GM23338 (cell line): ENCODE measurements at regions not wholly inside any gene's neighbourhood (a gene's known extent, or its start where the extent isn't known, plus 50 kb on each side); places are given as distances from the start of the nearest gene placed in this dataset.

Experiments
- ATAC-seq: fragments of 200-7000 bp; cut with Tn5 transposase; 3 replicates; pipeline ENCODE4 v1.9.1; 2020
- DNase-seq: peaks from one replicate; pipeline ENCODE4 v3.0.0-alpha.2; 2015; ENCODE audit warnings: low spot score
- H2AFZ ChIP-seq: fragments of 200-600 bp; sonication (generic); 2 replicates; pipeline ENCODE4 v1.8.0; 2016; ENCODE audit warnings: antibody characterized with exemption, mild to moderate bottlenecking, moderate library complexity
- H3F3A ChIP-seq: fragments of 200-600 bp; sonication (generic); replicated peaks from 2 replicates; pipeline ENCODE4 v1.8.0; 2017; ENCODE audit warnings: antibody characterized with exemption, mixed run types, low read depth
- H3K27ac ChIP-seq: fragments of 200-600 bp; sonication (generic); 2 replicates; pipeline ENCODE4 v1.6.1; 2016; ENCODE audit warnings: low read depth
- H3K27me3 ChIP-seq: fragments of 200-600 bp; sonication (generic); 2 replicates; pipeline ENCODE4 v1.8.0; 2016; ENCODE audit warnings: mild to moderate bottlenecking, mixed run types, moderate library complexity; ENCODE audit not compliant: insufficient read depth
- H3K36me3 ChIP-seq: fragments of 200-600 bp; sonication (generic); 2 replicates; pipeline ENCODE4 v1.8.0; 2016; ENCODE audit warnings: mild to moderate bottlenecking; ENCODE audit not compliant: insufficient read depth
- H3K4me1 ChIP-seq: fragments of 200-600 bp; sonication (generic); 2 replicates; pipeline ENCODE4 v1.8.0; 2016; ENCODE audit warnings: mild to moderate bottlenecking, moderate library complexity; ENCODE audit not compliant: insufficient read depth
- H3K4me2 ChIP-seq: fragments of 200-600 bp; sonication (generic); 2 replicates; pipeline ENCODE4 v1.7.1; 2017; ENCODE audit warnings: mixed run types
- H3K4me3 ChIP-seq: fragments of 200-600 bp; sonication (generic); 2 replicates; pipeline ENCODE4 v1.6.1; 2016; ENCODE audit warnings: mixed run types
- H3K79me2 ChIP-seq: fragments of 200-600 bp; sonication (generic); replicated peaks from 2 replicates; pipeline ENCODE4 v1.8.0; 2017; ENCODE audit warnings: mild to moderate bottlenecking; ENCODE audit not compliant: insufficient read depth
- H3K9me2 ChIP-seq: fragments of 200-600 bp; sonication (generic); 2 replicates; pipeline ENCODE4 v1.8.0; 2017; ENCODE audit not compliant: insufficient read depth
- H4K20me1 ChIP-seq: fragments of 200-600 bp; sonication (generic); replicated peaks from 2 replicates; pipeline ENCODE4 v1.8.0; 2017; ENCODE audit warnings: mild to moderate bottlenecking; ENCODE audit not compliant: insufficient read depth
- H3K27ac Mint-ChIP-seq: 2 replicates; pipeline ENCODE4 v1.8.0; 2020; ENCODE audit warnings: inconsistent platforms, mild to moderate bottlenecking, moderate library complexity, mixed read lengths
- H3K27me3 Mint-ChIP-seq: 3 replicates; pipeline ENCODE4 v1.8.0; 2022; ENCODE audit warnings: low read depth, mild to moderate bottlenecking, moderate library complexity, mixed read lengths, inconsistent platforms; ENCODE audit not compliant: insufficient read depth, poor library complexity
- H3K36me3 Mint-ChIP-seq: 3 replicates; pipeline ENCODE4 v1.8.0; 2021; ENCODE audit warnings: low read depth, mild to moderate bottlenecking, inconsistent platforms, moderate library complexity, mixed read lengths
- H3K4me1 Mint-ChIP-seq: 3 replicates; pipeline ENCODE4 v1.8.0; 2020; ENCODE audit warnings: mild to moderate bottlenecking, inconsistent platforms, mixed read lengths
- H3K4me3 Mint-ChIP-seq: 3 replicates; pipeline ENCODE4 v1.8.0; 2021; ENCODE audit warnings: moderate library complexity, mild to moderate bottlenecking, inconsistent platforms, mixed read lengths
- H3K9me3 Mint-ChIP-seq: 3 replicates; pipeline ENCODE4 v1.8.0; 2020; ENCODE audit warnings: moderate library complexity, mild to moderate bottlenecking, inconsistent platforms, mixed read lengths
- CREB1 ChIP-seq: fragments of 250-450 bp; sonication (Bioruptor Pico); IDR thresholded peaks from 2 replicates; pipeline ENCODE4 v1.5.0; 2020; ENCODE audit warnings: low read depth, mild to moderate bottlenecking, moderate library complexity
- CTCF ChIP-seq, 2 experiments: fragments of 200-600 bp in 1 of 2; sonication (generic) in 1 of 2; conservative IDR thresholded peaks; 2 replicates each; pipeline versions ENCODE4 v1.5.1 to v1.6.1; 2016 to 2017; ENCODE audit warnings: antibody characterized with exemption in 2 of 2, low read depth in 2 of 2, mild to moderate bottlenecking in 2 of 2, moderate library complexity in 1 of 2
- EZH2 ChIP-seq: fragments of 200-600 bp; sonication (generic); IDR thresholded peaks from one replicate; pipeline ENCODE4 v1.8.0; 2017; ENCODE audit warnings: antibody characterized with exemption, mild to moderate bottlenecking, low read depth; ENCODE audit not compliant: unreplicated experiment
- JUNB ChIP-seq: IDR thresholded peaks from one replicate; pipeline ENCODE4 v1.6.1; 2016; ENCODE audit warnings: antibody characterized with exemption; ENCODE audit not compliant: unreplicated experiment
- NANOG ChIP-seq: IDR thresholded peaks from 2 replicates; pipeline ENCODE4 v1.6.1; 2016; ENCODE audit warnings: antibody characterized with exemption, borderline replicate concordance
- POLR2AphosphoS5 ChIP-seq: IDR thresholded peaks from 2 replicates; pipeline ENCODE4 v1.6.1; 2016; ENCODE audit warnings: antibody characterized with exemption, low read depth
- REST ChIP-seq: IDR thresholded peaks from one replicate; pipeline ENCODE4 v1.6.1; 2018; ENCODE audit warnings: antibody characterized with exemption; ENCODE audit not compliant: unreplicated experiment
- STAT1 ChIP-seq: IDR thresholded peaks from one replicate; pipeline ENCODE4 v1.6.1; 2016; ENCODE audit warnings: antibody characterized with exemption; ENCODE audit not compliant: unreplicated experiment
- ZNF114 ChIP-seq: fragments of 250-450 bp; sonication (Bioruptor Pico); IDR thresholded peaks from 2 replicates; pipeline ENCODE4 v1.5.0; 2020; ENCODE audit warnings: mild to moderate bottlenecking, moderate library complexity
- ZNF331 ChIP-seq: fragments of 250-450 bp; sonication (Bioruptor Pico); IDR thresholded peaks from 2 replicates; pipeline ENCODE4 v1.5.0; 2020; ENCODE audit warnings: low read depth, mild to moderate bottlenecking, moderate library complexity
- TF ChIP-seq, protein P1 (sequence below): fragments of 250-450 bp; sonication (Bioruptor Pico); IDR thresholded peaks from 2 replicates; pipeline ENCODE4 v1.5.0; 2020; ENCODE audit warnings: mild to moderate bottlenecking, moderate library complexity

- TF ChIP-seq, protein P1, sequence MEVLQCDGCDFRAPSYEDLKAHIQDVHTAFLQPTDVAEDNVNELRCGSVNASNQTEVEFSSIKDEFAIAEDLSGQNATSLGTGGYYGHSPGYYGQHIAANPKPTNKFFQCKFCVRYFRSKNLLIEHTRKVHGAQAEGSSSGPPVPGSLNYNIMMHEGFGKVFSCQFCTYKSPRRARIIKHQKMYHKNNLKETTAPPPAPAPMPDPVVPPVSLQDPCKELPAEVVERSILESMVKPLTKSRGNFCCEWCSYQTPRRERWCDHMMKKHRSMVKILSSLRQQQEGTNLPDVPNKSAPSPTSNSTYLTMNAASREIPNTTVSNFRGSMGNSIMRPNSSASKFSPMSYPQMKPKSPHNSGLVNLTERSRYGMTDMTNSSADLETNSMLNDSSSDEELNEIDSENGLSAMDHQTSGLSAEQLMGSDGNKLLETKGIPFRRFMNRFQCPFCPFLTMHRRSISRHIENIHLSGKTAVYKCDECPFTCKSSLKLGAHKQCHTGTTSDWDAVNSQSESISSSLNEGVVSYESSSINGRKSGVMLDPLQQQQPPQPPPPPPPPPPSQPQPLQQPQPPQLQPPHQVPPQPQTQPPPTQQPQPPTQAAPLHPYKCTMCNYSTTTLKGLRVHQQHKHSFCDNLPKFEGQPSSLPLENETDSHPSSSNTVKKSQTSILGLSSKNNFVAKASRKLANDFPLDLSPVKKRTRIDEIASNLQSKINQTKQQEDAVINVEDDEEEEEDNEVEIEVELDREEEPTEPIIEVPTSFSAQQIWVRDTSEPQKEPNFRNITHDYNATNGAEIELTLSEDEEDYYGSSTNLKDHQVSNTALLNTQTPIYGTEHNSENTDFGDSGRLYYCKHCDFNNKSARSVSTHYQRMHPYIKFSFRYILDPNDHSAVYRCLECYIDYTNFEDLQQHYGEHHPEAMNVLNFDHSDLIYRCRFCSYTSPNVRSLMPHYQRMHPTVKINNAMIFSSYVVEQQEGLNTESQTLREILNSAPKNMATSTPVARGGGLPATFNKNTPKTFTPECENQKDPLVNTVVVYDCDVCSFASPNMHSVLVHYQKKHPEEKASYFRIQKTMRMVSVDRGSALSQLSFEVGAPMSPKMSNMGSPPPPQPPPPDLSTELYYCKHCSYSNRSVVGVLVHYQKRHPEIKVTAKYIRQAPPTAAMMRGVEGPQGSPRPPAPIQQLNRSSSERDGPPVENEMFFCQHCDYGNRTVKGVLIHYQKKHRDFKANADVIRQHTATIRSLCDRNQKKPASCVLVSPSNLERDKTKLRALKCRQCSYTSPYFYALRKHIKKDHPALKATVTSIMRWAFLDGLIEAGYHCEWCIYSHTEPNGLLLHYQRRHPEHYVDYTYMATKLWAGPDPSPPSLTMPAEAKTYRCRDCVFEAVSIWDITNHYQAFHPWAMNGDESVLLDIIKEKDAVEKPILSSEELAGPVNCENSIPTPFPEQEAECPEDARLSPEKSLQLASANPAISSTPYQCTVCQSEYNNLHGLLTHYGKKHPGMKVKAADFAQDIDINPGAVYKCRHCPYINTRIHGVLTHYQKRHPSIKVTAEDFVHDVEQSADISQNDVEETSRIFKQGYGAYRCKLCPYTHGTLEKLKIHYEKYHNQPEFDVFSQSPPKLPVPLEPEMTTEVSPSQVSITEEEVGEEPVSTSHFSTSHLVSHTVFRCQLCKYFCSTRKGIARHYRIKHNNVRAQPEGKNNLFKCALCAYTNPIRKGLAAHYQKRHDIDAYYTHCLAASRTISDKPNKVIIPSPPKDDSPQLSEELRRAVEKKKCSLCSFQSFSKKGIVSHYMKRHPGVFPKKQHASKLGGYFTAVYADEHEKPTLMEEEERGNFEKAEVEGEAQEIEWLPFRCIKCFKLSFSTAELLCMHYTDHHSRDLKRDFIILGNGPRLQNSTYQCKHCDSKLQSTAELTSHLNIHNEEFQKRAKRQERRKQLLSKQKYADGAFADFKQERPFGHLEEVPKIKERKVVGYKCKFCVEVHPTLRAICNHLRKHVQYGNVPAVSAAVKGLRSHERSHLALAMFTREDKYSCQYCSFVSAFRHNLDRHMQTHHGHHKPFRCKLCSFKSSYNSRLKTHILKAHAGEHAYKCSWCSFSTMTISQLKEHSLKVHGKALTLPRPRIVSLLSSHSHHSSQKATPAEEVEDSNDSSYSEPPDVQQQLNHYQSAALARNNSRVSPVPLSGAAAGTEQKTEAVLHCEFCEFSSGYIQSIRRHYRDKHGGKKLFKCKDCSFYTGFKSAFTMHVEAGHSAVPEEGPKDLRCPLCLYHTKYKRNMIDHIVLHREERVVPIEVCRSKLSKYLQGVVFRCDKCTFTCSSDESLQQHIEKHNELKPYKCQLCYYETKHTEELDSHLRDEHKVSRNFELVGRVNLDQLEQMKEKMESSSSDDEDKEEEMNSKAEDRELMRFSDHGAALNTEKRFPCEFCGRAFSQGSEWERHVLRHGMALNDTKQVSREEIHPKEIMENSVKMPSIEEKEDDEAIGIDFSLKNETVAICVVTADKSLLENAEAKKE (CRISPR knock-in tag) = no peak
Observed at GRCh38 chr2:237205561-237205971, 119.9 kb downstream of the COPS8 start (continued).

GRCh38 chr2:237207646-237208045 is 122.0 kb downstream of the COPS8 start:
- ATAC-seq (no peak), DNase-seq (no peak)
- no peak overlapping the region for H3K4me3 ChIP-seq
- no peaks in the 10 kb centered on the region for H3K27me3 ChIP-seq
- H3K4me2 ChIP-seq = no peak overlapping the region
- H3K79me2 ChIP-seq = no peaks in the 10 kb centered on the region
- Mint-ChIP-seq H3K27me3 (peaks cover 14% of the 10 kb centered on the region), H3K9me3 (no peaks in the 10 kb centered on the region), H3K4me3 (no peak overlapping the region), H3K36me3 (no peaks in the 10 kb centered on the region), H3K27ac (no peak overlapping the region), H3K4me1 (peaks cover 38% of the 10 kb centered on the region)
- no peaks in the 10 kb centered on the region for H3K36me3 ChIP-seq
- H3F3A ChIP-seq = peaks cover 13% of the 10 kb centered on the region
- H3K9me2 ChIP-seq = peaks cover 9% of the 10 kb centered on the region; the same call in 1 of the 2 replicates
- no peak overlapping the region for H2AFZ ChIP-seq
- TF ChIP-seq POLR2AphosphoS5 = no peak
- TF ChIP-seq CREB1 (CRISPR knock-in tag) = no peak
- no peak for TF ChIP-seq REST
- no peak for TF ChIP-seq CTCF (conservative IDR thresholded peaks at IDR 0.05; ENCODE audit: low read depth in 2 of 2)
- no peak for TF ChIP-seq EZH2
- no peak for TF ChIP-seq ZNF331
- TF ChIP-seq ZNF114 = no peak
- TF ChIP-seq JUNB = no peak
- TF ChIP-seq NANOG = no peak
- TF ChIP-seq STAT1 = no peak
- H3K27ac ChIP-seq = no peak overlapping the region
- H3K4me1 ChIP-seq = peaks cover 24% of the 10 kb centered on the region
- H4K20me1 ChIP-seq = no peaks in the 10 kb centered on the region
